Esophagus squamous epithelium (tissue), 4 donors: ENCODE measurements at regions not wholly inside any gene's neighbourhood (a gene's known extent, or its start where the extent isn't known, plus 50 kb on each side); places are given as distances from the start of the nearest gene placed in this dataset.

Experiments used
- CTCF ChIP-seq, 6 experiments: fragments of 450-650 bp in 4 of 6; fragments of 200-600 bp in 2 of 6; sonication (generic) in 2 of 6; IDR thresholded peaks; one replicate each; pipeline ENCODE4 v1.5.1; 2016 to 2019; ENCODE audit warnings: antibody characterized with exemption in 6 of 6, mild to moderate bottlenecking in 4 of 6, moderate library complexity in 4 of 6
- POLR2A ChIP-seq, 4 donors: fragments of 450-650 bp; IDR thresholded peaks; one replicate each; pipeline ENCODE4 v1.6.1; 2017; ENCODE audit warnings: antibody characterized with exemption in 4 of 4, mild to moderate bottlenecking in 4 of 4, moderate library complexity in 3 of 4

- TF ChIP-seq POLR2A (IDR thresholded peaks at IDR 0.05), result no peak
- no peak for TF ChIP-seq CTCF (IDR thresholded peaks at IDR 0.05)
These were observed 297.3 kb downstream of the MTX2 start for GRCh38 chr2:176566496-176566895.
